ENCODE measurements at regions not wholly inside any gene's neighbourhood (a gene's known extent, or its start where the extent isn't known, plus 50 kb on each side); places are given as distances from the start of the nearest gene placed in this dataset.
A peak's percentile ranks its signal among the peaks of the same experiment; 100 is the strongest.

DNA sequence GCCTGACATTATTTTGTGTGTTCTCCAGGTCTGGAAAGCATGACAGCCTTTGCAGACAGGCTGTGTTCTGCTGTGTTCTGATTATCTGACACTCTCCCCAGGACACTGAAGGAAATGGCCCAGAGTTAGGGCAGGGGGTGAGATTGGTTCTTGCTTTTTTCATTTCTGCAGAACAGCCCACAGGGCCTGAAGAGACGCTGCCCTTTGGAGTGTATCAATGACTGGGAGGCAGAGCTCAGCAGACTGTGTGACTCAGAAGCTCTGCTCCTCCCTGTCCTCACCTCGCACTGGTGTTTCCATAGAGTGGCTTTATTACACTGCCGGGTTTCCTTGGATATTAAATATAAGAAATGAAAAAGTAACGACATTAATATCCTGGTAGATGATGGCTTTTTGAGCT lies 523.6 kb downstream of the NTRK3 start:
- H3K4me3 ChIP-seq (ENCODE audit: low read depth, low read length): no peak overlapping the region
- TF ChIP-seq, protein P1, sequence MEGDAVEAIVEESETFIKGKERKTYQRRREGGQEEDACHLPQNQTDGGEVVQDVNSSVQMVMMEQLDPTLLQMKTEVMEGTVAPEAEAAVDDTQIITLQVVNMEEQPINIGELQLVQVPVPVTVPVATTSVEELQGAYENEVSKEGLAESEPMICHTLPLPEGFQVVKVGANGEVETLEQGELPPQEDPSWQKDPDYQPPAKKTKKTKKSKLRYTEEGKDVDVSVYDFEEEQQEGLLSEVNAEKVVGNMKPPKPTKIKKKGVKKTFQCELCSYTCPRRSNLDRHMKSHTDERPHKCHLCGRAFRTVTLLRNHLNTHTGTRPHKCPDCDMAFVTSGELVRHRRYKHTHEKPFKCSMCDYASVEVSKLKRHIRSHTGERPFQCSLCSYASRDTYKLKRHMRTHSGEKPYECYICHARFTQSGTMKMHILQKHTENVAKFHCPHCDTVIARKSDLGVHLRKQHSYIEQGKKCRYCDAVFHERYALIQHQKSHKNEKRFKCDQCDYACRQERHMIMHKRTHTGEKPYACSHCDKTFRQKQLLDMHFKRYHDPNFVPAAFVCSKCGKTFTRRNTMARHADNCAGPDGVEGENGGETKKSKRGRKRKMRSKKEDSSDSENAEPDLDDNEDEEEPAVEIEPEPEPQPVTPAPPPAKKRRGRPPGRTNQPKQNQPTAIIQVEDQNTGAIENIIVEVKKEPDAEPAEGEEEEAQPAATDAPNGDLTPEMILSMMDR (IDR thresholded peaks at IDR 0.05; ENCODE audit: low read depth, low read length): no peak
- peak; percentile 19 for DNase-seq (ENCODE audit: low read depth, low spot score)
- in situ Hi-C loops (cut with HindIII; ENCODE audit: low sequenced_read_pairs): no loop called here

DNA sequence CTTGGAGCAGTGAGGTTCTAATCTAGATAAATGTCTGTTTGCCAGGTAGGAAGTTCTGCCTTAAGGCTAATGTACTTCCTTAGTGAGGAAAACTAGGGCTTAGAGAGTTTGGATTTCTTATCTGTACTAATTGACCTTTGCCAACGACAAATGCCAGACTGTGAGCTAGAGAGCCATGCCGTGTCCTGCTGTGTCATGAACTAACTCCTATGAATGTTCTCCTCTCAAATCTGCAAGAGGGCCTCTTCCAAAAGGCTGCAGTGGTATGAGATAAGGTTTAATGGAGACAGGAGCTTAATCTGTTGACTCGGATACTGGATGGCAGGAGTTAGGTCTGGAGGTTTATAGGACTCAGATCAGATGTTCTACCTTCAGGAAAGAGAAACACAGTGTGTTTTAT lies 524.9 kb downstream of the NTRK3 start:
- in situ Hi-C loops (cut with HindIII; ENCODE audit: low sequenced_read_pairs): no loop called here
- H3K4me3 ChIP-seq (ENCODE audit: low read depth, low read length): no peak overlapping the region
- no peak for DNase-seq (ENCODE audit: low read depth, low spot score)
- TF ChIP-seq, protein P1 (IDR thresholded peaks at IDR 0.05; ENCODE audit: low read depth, low read length): no peak

DNA sequence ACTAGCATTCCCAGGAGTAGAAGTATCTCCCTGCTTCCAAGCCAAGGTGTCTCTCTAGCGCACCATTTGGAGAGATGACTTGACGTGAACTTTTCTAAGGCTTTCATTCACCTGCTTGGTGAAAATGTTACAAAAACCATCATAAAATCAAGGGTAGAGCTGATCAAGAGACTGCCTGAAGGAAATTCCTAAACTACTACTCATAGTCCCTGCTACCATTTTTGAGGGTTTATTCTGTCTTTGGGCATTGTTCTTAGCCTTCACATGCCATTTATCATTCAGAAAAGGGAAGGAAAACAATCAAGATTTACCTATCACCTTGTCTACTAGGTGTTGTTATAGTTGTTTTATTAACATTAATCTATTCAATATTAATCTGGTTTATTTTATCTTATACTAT lies 525.8 kb downstream of the NTRK3 start:
- in situ Hi-C loops (cut with HindIII; ENCODE audit: low sequenced_read_pairs): no loop called here
- no peak overlapping the region for H3K4me3 ChIP-seq (ENCODE audit: low read depth, low read length)
- TF ChIP-seq, protein P1 (IDR thresholded peaks at IDR 0.05; ENCODE audit: low read depth, low read length): no peak
- DNase-seq (ENCODE audit: low read depth, low spot score): no peak

DNA sequence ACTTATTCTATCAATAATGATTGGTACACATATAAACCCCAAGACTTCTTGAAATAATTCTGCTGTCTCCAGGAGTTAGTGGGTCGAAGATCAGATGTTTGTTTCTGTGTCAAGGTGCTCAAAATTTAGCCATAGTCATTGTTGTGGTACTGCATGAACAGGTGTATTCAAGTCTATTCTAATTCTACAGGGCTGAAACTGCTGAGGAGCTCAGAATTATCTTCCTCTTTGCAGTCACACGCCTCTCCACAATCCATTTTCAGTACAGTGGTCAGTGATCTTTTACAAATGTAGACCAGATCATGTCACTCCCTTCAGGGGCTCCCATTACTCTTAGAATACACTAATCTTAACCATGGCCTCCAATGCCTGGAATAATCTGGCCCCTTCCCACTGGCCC lies 527.5 kb downstream of the NTRK3 start:
- no peak for DNase-seq (ENCODE audit: low read depth, low spot score)
- no peak overlapping the region for H3K4me3 ChIP-seq (ENCODE audit: low read depth, low read length)
- in situ Hi-C loops (cut with HindIII; ENCODE audit: low sequenced_read_pairs): no loop called here
- TF ChIP-seq, protein P1 (IDR thresholded peaks at IDR 0.05; ENCODE audit: low read depth, low read length): no peak

DNA sequence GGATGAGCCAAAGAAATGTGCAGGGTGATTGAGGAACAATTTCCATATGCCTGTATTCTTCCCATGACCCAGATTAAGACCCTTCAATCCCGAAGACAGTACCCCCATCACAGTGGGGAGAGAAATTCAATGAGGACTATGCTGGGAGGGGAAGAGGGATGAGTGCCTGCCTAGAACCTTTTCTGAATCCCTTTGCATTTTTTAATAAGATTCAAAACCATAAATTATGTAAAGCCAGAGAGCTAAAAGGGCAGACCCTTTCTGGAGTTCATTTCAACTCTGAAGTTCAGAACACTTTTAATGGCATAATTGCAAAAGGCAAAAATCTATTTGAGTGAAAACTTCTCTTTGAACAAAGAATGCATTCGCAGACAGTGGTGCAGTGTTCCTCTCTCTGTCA lies 529.5 kb downstream of the NTRK3 start:
- no peak overlapping the region for H3K4me3 ChIP-seq (ENCODE audit: low read depth, low read length)
- in situ Hi-C loops (cut with HindIII; ENCODE audit: low sequenced_read_pairs): no loop called here
- DNase-seq (ENCODE audit: low read depth, low spot score): no peak
- TF ChIP-seq, protein P1 (IDR thresholded peaks at IDR 0.05; ENCODE audit: low read depth, low read length): no peak

DNA sequence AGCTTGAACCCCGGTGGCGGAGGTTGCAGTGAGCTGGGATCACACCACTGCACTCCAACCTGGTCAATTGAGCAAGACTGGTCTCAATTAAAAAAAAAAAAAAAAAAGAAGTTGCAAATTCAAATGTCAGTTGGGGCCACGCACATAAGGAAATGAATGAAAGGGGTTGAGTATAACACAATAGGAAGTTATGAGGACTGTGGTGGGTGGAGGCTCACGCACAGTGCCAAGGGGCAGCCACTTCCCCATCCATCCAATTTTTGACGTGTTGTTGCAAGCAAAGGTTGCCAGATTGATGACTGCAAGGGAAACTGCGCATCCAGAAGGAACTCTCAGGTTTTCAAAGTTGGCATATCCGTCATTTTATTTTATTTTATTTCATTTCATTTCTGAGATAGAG lies 532.2 kb downstream of the NTRK3 start:
- in situ Hi-C loops (cut with HindIII; ENCODE audit: low sequenced_read_pairs): no loop called here
- no peak for DNase-seq (ENCODE audit: low read depth, low spot score)
- no peak overlapping the region for H3K4me3 ChIP-seq (ENCODE audit: low read depth, low read length)
- TF ChIP-seq, protein P1 (IDR thresholded peaks at IDR 0.05; ENCODE audit: low read depth, low read length): no peak

All from astrocyte of the spinal cord (primary cell).